HEK293 (cell line): ENCODE measurements at regions not wholly inside any gene's neighbourhood (a gene's known extent, or its start where the extent isn't known, plus 50 kb on each side); places are given as distances from the start of the nearest gene placed in this dataset.

Experiments
- CTCF ChIA-PET: fragments of 350-600 bp; formaldehyde crosslinking; extraction: SDS; loops from one replicate; lab custom pipeline; 2021; ENCODE audit warnings: antibody characterized with exemption; lab: Yijun Ruan, JAX
- POLR2A ChIA-PET: fragments of 300-600 bp; formaldehyde crosslinking; extraction: SDS; loops from one replicate; lab custom pipeline; 2020; ENCODE audit warnings: antibody characterized with exemption, inconsistent platforms; lab: Yijun Ruan, JAX
- H3K27ac ChIP-seq: fragments of 200-500 bp; sonication (Bioruptor generic); 2 replicates; pipeline ENCODE4 v1.5.1; 2014; ENCODE audit warnings: low read depth, low read length, control low read depth, inconsistent platforms; ENCODE audit errors: extremely low read depth
- H3K36me3 ChIP-seq, 2 experiments: fragments of 200-500 bp in 1 of 2; sonication (Bioruptor generic) in 1 of 2; 1 replicate in 1 of 2; 2 replicates in 1 of 2; pipeline ENCODE4 v1.5.1; 2014 to 2017; ENCODE audit warnings: inconsistent platforms in 2 of 2, low read length in 2 of 2; ENCODE audit not compliant: control insufficient read depth in 2 of 2, insufficient read depth in 1 of 2
- H3K4me1 ChIP-seq: fragments of 200-500 bp; sonication (Bioruptor generic); 2 replicates; pipeline ENCODE4 v1.5.1; 2014; ENCODE audit warnings: mild to moderate bottlenecking, low read length, inconsistent platforms; ENCODE audit not compliant: control insufficient read depth, insufficient read depth
- H3K4me3 ChIP-seq: 2 replicates; pipeline ENCODE4 v1.5.1; 2011; ENCODE audit warnings: low read depth, mild to moderate bottlenecking, control low read depth, low read length, moderate library complexity
- H3K9me3 ChIP-seq: fragments of 200-500 bp; sonication (Bioruptor generic); 2 replicates; pipeline ENCODE4 v1.5.1; 2014; ENCODE audit warnings: low read depth, low read length, inconsistent platforms; ENCODE audit not compliant: control insufficient read depth, insufficient read depth
- GLIS1 ChIP-seq: fragments of 450-650 bp; formaldehyde crosslinking; IDR thresholded peaks from 2 replicates; pipeline ENCODE4 v1.5.1; 2016; ENCODE audit warnings: missing biosample characterization, missing genetic modification characterization
- HOXC10 ChIP-seq: sonication (generic); formaldehyde crosslinking; IDR thresholded peaks from 2 replicates; pipeline ENCODE4 v1.8.1; 2023; ENCODE audit warnings: mild to moderate bottlenecking, missing genetic modification reagents
- KLF16 ChIP-seq: fragments of 450-650 bp; formaldehyde crosslinking; IDR thresholded peaks from 2 replicates; pipeline ENCODE4 v1.5.1; 2017; ENCODE audit warnings: missing biosample characterization, missing genetic modification characterization
- PBX3 ChIP-seq: sonication (generic); formaldehyde crosslinking; IDR thresholded peaks from 2 replicates; pipeline ENCODE4 v1.8.1; 2022; ENCODE audit warnings: mild to moderate bottlenecking, moderate library complexity, missing genetic modification reagents
- REST ChIP-seq: fragments of 450-650 bp; formaldehyde crosslinking; IDR thresholded peaks from 2 replicates; pipeline ENCODE4 v1.5.1; 2016; ENCODE audit warnings: missing biosample characterization, missing genetic modification characterization
- ZFP3 ChIP-seq: fragments of 450-650 bp; formaldehyde crosslinking; IDR thresholded peaks from 2 replicates; pipeline ENCODE4 v1.5.1; 2016; ENCODE audit warnings: low read depth, missing biosample characterization, missing genetic modification characterization
- ZFP69B ChIP-seq: fragments of 450-650 bp; formaldehyde crosslinking; IDR thresholded peaks from 2 replicates; pipeline ENCODE4 v1.5.1; 2016; ENCODE audit warnings: missing biosample characterization, missing genetic modification characterization
- ZNF266 ChIP-seq: fragments of 450-650 bp; formaldehyde crosslinking; IDR thresholded peaks from 2 replicates; pipeline ENCODE4 v1.5.1; 2016; ENCODE audit warnings: missing biosample characterization, missing genetic modification characterization, low read depth
- ZNF529 ChIP-seq: fragments of 450-650 bp; formaldehyde crosslinking; IDR thresholded peaks from 2 replicates; pipeline ENCODE4 v1.5.1; 2017; ENCODE audit warnings: missing genetic modification characterization, missing biosample characterization; ENCODE audit not compliant: insufficient replicate concordance
- ZNF544 ChIP-seq: fragments of 450-650 bp; formaldehyde crosslinking; IDR thresholded peaks from 2 replicates; pipeline ENCODE4 v1.5.0; 2017; ENCODE audit warnings: missing biosample characterization, missing genetic modification characterization
- ZNF548 ChIP-seq: fragments of 450-650 bp; formaldehyde crosslinking; IDR thresholded peaks from 2 replicates; pipeline ENCODE4 v1.5.1; 2016; ENCODE audit warnings: missing biosample characterization, missing genetic modification characterization
- ZNF549 ChIP-seq: fragments of 450-650 bp; IDR thresholded peaks from 2 replicates; pipeline ENCODE4 v1.5.1; 2018; ENCODE audit warnings: missing biosample characterization, missing genetic modification characterization, mild to moderate bottlenecking, inconsistent platforms, moderate library complexity
- ZNF585B ChIP-seq: fragments of 450-650 bp; formaldehyde crosslinking; IDR thresholded peaks from 2 replicates; pipeline ENCODE4 v1.5.1; 2016; ENCODE audit warnings: missing biosample characterization, missing genetic modification characterization
- ZNF626 ChIP-seq: fragments of 450-650 bp; sonication (Bioruptor Pico); formaldehyde crosslinking; IDR thresholded peaks from 2 replicates; pipeline ENCODE4 v1.5.1; 2018; ENCODE audit warnings: missing biosample characterization, missing genetic modification characterization, inconsistent platforms
- ZNF658 ChIP-seq: fragments of 450-650 bp; formaldehyde crosslinking; IDR thresholded peaks from 2 replicates; pipeline ENCODE4; 2016; ENCODE audit warnings: missing biosample characterization, missing genetic modification characterization
- ZNF791 ChIP-seq: fragments of 450-650 bp; formaldehyde crosslinking; IDR thresholded peaks from 2 replicates; pipeline ENCODE4 v1.5.1; 2016; ENCODE audit warnings: missing biosample characterization, missing genetic modification characterization

- TF ChIP-seq ZNF791 (tag by site-specific recombination) = no peak
Measured at GRCh38 chr14:101125719-101126651, 222.5 kb upstream of the RTL1 start (continued).

GRCh38 chr14:101126731-101127130 is 223.2 kb upstream of the RTL1 start:
- Histone ChIP-seq H3K4me3 (no peak overlapping the region), H3K36me3 (no peaks in the 10 kb centered on the region), H3K27ac (no peak overlapping the region), H3K9me3 (no peaks in the 10 kb centered on the region), H3K4me1 (no peaks in the 10 kb centered on the region)
- no peak for TF ChIP-seq ZFP3 (tag by site-specific recombination)
- no peak for TF ChIP-seq ZNF549 (tag by site-specific recombination)
- TF ChIP-seq ZNF658 (tag by site-specific recombination) = no peak
- TF ChIP-seq GLIS1 (tag by site-specific recombination) = no peak
- ChIA-PET CTCF (no interaction called here), POLR2A (no interaction called here)

GRCh38 chr14:101127224-101127623 is 223.7 kb upstream of the RTL1 start:
- H3K4me1 ChIP-seq = no peaks in the 10 kb centered on the region
- no peaks in the 10 kb centered on the region for H3K9me3 ChIP-seq
- no peak overlapping the region for H3K27ac ChIP-seq
- no peaks in the 10 kb centered on the region for H3K36me3 ChIP-seq
- TF ChIP-seq ZNF529 (tag by site-specific recombination) (no peak), ZNF544 (no peak), ZNF585B (tag by site-specific recombination) (no peak), REST (tag by site-specific recombination) (no peak), HOXC10 (CRISPR knock-in tag) (no peak), ZNF626 (tag by site-specific recombination) (no peak), KLF16 (tag by site-specific recombination) (no peak), ZNF548 (tag by site-specific recombination) (no peak), ZFP69B (no peak), PBX3 (CRISPR knock-in tag) (no peak), ZFP3 (tag by site-specific recombination) (no peak), ZNF266 (tag by site-specific recombination) (no peak)
- H3K4me3 ChIP-seq = no peak overlapping the region
- ChIA-PET POLR2A (no interaction called here), CTCF (no interaction called here)
